Ishikawa (cell line): ENCODE measurements at regions not wholly inside any gene's neighbourhood (a gene's known extent, or its start where the extent isn't known, plus 50 kb on each side); places are given as distances from the start of the nearest gene placed in this dataset.

ENCODE experiments used
- CEBPB ChIP-seq: IDR thresholded peaks from 2 replicates; pipeline ENCODE4 v1.6.1; 2012
- CREB1 ChIP-seq: IDR thresholded peaks from 2 replicates; pipeline ENCODE4 v1.6.1; 2012; ENCODE audit warnings: low read depth
- EGR1 ChIP-seq: IDR thresholded peaks from 2 replicates; pipeline ENCODE4 v1.6.1; 2012
- EP300 ChIP-seq: IDR thresholded peaks from 2 replicates; pipeline ENCODE4 v1.6.1; 2012; ENCODE audit warnings: borderline replicate concordance
- FOXM1 ChIP-seq: IDR thresholded peaks from 2 replicates; pipeline ENCODE4 v1.6.1; 2012; ENCODE audit warnings: low read depth, borderline replicate concordance
- MAX ChIP-seq: IDR thresholded peaks from 2 replicates; pipeline ENCODE4 v1.6.1; 2012
- NFIC ChIP-seq: IDR thresholded peaks from 2 replicates; pipeline ENCODE4 v1.6.1; 2012
- RAD21 ChIP-seq: IDR thresholded peaks from 2 replicates; pipeline ENCODE4 v1.6.1; 2012; ENCODE audit warnings: low read depth
- REST ChIP-seq: IDR thresholded peaks from 2 replicates; pipeline ENCODE4 v1.6.1; 2012; ENCODE audit warnings: low read depth, mild to moderate bottlenecking
- TAF1 ChIP-seq: IDR thresholded peaks from 2 replicates; pipeline ENCODE4 v1.6.1; 2012; ENCODE audit warnings: low read depth, mild to moderate bottlenecking
- TCF12 ChIP-seq: IDR thresholded peaks from 2 replicates; pipeline ENCODE4 v1.6.1; 2012; ENCODE audit warnings: low read depth
- TEAD4 ChIP-seq: IDR thresholded peaks from 2 replicates; pipeline ENCODE4 v1.6.1; 2012
- USF1 ChIP-seq: IDR thresholded peaks from 2 replicates; pipeline ENCODE4 v1.6.1; 2012
- YY1 ChIP-seq: IDR thresholded peaks from 2 replicates; pipeline ENCODE4 v1.6.1; 2012; ENCODE audit warnings: low read depth
- ZBTB7A ChIP-seq: IDR thresholded peaks from 2 replicates; pipeline ENCODE4 v1.6.1; 2012; ENCODE audit warnings: low read depth

DNA sequence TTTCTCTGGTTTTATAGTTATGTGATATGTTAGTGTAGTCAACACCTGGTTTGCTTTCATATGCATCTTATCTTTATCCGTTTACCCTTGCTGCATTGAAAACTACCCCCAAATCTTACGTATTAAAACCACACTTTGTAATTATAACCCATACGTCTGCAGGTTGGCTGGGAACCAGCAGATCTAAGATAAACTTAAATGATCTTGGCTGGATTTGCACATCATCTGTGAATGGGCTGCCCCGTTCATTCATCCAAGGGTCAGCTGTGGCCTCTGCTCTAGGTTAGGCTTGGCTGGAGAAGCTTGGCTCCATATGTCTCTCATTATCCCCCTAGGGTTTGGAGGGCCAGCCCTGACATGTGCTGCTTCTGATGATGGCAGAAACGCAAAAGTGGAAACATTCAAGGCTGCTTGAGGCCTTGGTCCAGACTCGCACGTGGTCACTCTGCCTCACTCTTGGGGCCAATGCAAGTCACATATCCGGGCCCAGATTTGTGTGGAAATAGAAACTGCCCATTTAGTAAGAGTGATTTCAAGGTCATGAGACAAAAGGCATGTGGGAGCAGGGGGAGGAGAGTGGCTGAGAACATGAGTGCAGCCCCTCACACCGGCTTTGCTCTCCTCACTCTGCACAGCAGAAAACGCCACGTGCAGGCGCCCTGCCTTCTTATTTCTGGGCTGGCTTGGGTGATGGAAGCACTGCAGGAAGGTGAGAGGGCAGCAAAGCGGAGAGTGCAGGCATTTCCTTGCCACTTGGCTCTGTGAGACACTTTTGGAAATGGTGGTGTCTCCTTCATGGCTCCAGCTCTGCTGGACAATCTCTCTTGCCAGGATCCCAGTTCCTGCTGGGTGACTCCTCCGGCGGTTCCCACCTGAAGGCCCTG is 553.8 kb downstream of the GLRX3 start:
- TF ChIP-seq MAX, result no peak
- TF ChIP-seq USF1, result no peak
- no peak for TF ChIP-seq TEAD4
- no peak for TF ChIP-seq EGR1
- TF ChIP-seq ZBTB7A, result no peak
- TF ChIP-seq TAF1, result no peak
- no peak for TF ChIP-seq YY1
- TF ChIP-seq TCF12, result no peak
- TF ChIP-seq RAD21, result no peak
- no peak for TF ChIP-seq CEBPB
- no peak for TF ChIP-seq REST
- TF ChIP-seq EP300, result no peak

DNA sequence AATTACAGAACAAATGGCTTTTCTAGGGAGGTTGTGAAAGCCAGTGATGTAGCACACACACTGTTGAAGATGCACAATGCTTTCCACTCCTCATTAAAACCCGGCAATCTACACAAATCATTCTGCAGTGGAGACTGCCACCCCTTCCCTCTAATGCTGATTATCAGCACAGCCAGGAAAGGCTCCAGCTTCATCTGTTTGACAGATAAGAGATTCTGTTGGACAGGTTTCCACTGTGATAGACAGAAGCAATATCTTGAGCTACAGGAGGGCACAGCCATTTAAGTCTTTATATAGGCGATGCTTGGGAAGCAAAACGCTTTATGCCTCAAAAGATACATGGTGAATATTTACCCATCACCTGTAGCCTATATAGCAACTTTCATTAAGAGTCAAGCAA is 555.6 kb downstream of the GLRX3 start:
- no peak for TF ChIP-seq TCF12
- no peak for TF ChIP-seq RAD21
- TF ChIP-seq EGR1, result no peak
- no peak for TF ChIP-seq NFIC
- no peak for TF ChIP-seq TAF1
- no peak for TF ChIP-seq EP300
- no peak for TF ChIP-seq FOXM1
- TF ChIP-seq CREB1, result no peak
- no peak for TF ChIP-seq CEBPB
- TF ChIP-seq YY1, result no peak
- TF ChIP-seq TEAD4, result no peak
- no peak for TF ChIP-seq ZBTB7A
- no peak for TF ChIP-seq MAX
- no peak for TF ChIP-seq REST
- no peak for TF ChIP-seq USF1

DNA sequence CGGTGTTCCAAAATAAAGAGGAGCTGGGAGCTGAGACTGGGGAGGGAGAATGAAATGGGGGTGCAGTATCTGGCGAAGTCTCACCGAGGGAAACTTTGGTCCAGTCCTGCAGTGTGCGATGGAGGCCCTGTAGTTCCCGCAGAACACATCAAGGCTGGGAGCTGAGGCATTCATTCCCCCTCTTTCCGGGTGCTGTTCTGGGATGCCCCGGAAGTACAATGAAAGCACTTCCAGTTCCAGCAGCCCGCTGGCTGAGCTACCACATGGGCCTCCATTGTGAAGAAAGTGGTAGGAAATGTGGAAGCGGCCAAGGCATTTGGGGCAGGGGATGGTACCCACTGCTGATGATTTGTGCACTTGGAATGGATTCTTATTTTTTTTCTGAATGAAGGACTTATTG is 560.7 kb downstream of the GLRX3 start:
- TF ChIP-seq CEBPB (no peak), CREB1 (no peak), EP300 (no peak), MAX (no peak), EGR1 (no peak), TAF1 (no peak), ZBTB7A (no peak), TEAD4 (no peak), YY1 (no peak), RAD21 (no peak), TCF12 (no peak)

- TF ChIP-seq NFIC (no peak), TCF12 (no peak), USF1 (peak; percentile 84), FOXM1 (no peak), RAD21 (no peak)
These were observed 571.3 kb downstream of the GLRX3 start for GRCh38 chr10:130707389-130707979.

GRCh38 chr10:130708465-130709070 is 572.4 kb downstream of the GLRX3 start:
- no peak for TF ChIP-seq EGR1
